ENCODE measurements at regions not wholly inside any gene's neighbourhood (a gene's known extent, or its start where the extent isn't known, plus 50 kb on each side); places are given as distances from the start of the nearest gene placed in this dataset.

GRCh38 chr7:142566271-142566670 lies 183.0 kb upstream of the PRSS1 start:
- TF ChIP-seq POLR2AphosphoS5 (IDR thresholded peaks at IDR 0.05) (no peak), POLR2A (IDR thresholded peaks at IDR 0.05) (no peak)
